ENCODE measurements at regions not wholly inside any gene's neighbourhood (a gene's known extent, or its start where the extent isn't known, plus 50 kb on each side); places are given as distances from the start of the nearest gene placed in this dataset.

DNA sequence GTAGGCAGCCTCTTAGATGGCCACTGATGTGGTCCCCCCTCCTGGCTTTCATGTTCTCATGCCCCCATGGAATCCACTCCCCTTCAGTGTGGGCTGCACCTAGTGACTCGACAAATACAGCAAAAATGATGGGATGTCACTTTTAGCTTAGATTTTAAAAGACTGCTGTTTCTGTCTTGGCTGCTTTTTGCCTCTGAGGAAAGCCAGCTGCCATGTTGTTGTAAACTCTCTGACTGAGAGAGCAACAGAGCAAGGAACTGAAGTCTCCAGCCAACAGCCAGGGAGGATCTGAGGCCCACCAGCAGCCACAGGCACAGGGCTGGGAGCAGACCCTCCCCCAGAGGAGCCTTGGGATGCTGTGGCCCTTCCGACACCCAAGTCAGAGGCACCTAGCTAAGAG is 60.6 kb upstream of the MARCHF10 start:
- TF ChIP-seq, protein P1, sequence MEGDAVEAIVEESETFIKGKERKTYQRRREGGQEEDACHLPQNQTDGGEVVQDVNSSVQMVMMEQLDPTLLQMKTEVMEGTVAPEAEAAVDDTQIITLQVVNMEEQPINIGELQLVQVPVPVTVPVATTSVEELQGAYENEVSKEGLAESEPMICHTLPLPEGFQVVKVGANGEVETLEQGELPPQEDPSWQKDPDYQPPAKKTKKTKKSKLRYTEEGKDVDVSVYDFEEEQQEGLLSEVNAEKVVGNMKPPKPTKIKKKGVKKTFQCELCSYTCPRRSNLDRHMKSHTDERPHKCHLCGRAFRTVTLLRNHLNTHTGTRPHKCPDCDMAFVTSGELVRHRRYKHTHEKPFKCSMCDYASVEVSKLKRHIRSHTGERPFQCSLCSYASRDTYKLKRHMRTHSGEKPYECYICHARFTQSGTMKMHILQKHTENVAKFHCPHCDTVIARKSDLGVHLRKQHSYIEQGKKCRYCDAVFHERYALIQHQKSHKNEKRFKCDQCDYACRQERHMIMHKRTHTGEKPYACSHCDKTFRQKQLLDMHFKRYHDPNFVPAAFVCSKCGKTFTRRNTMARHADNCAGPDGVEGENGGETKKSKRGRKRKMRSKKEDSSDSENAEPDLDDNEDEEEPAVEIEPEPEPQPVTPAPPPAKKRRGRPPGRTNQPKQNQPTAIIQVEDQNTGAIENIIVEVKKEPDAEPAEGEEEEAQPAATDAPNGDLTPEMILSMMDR (IDR thresholded peaks at IDR 0.05; ENCODE audit: low read depth, low read length, missing control alignments), result no peak
- in situ Hi-C loops (cut with HindIII; ENCODE audit: low sequenced_read_pairs), result no loop called here
- DNase-seq (ENCODE audit: low read depth), result no peak
- no peak overlapping the region for H3K4me3 ChIP-seq (ENCODE audit: low read depth, low read length)

DNA sequence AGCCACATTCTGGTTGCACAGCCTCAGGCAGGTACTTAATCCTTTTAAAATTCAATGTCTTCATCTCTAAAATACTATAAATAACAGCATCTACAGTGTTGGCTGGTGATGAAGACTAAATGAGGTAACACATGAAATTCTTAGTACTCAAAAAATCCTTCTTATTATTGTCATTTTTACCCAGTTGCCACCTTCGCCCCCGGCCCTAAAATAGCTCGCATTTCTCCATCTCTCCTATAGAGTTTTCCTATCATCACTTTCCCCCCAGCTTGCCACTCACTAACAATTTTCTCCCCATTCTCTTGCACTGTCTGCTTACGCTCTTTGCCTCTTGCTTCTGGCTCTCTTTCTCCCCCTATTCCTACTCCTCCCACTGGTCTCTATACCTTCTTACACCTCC is 59.9 kb upstream of the MARCHF10 start:
- H3K4me3 ChIP-seq (ENCODE audit: low read depth, low read length), result no peak overlapping the region
- no peak for DNase-seq (ENCODE audit: low read depth)
- TF ChIP-seq, protein P1 (IDR thresholded peaks at IDR 0.05; ENCODE audit: low read depth, low read length, missing control alignments), result no peak
- in situ Hi-C loops (cut with HindIII; ENCODE audit: low sequenced_read_pairs), result no loop called here

GRCh38 chr17:62867303-62867702 is 59.2 kb upstream of the MARCHF10 start:
- no peak overlapping the region for H3K4me3 ChIP-seq (ENCODE audit: low read depth, low read length)
- no peak for DNase-seq (ENCODE audit: low read depth)
- TF ChIP-seq, protein P1 (IDR thresholded peaks at IDR 0.05; ENCODE audit: low read depth, low read length, missing control alignments), result no peak
- in situ Hi-C loops (cut with HindIII; ENCODE audit: low sequenced_read_pairs), result no loop called here

- DNase-seq (ENCODE audit: low read depth), result no peak
- in situ Hi-C loops (cut with HindIII; ENCODE audit: low sequenced_read_pairs), result no loop called here
- TF ChIP-seq, protein P1 (IDR thresholded peaks at IDR 0.05; ENCODE audit: low read depth, low read length, missing control alignments), result no peak
- H3K4me3 ChIP-seq (ENCODE audit: low read depth, low read length), result no peak overlapping the region
These were observed 58.4 kb upstream of the MARCHF10 start for GRCh38 chr17:62866471-62866870.

DNA sequence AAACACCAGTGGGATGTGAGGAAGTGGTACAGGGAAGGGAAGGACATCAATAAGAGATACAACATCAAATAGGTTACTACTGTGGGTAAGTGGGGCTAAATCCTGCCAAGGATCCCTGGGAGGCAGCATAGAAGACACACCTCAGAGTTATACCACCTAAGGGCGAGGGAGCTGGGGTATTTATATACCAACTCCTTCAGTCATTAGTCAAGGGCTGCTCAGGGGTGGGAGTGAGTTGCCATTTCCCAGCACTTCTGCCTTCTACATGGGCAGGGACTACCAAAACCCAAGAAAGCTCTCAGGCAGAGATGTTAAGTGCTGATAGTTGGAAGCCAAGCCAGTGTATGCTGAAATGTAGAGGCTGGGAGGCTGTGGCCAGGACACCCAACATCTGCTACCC is 57.5 kb upstream of the MARCHF10 start:
- H3K4me3 ChIP-seq (ENCODE audit: low read depth, low read length), result no peak overlapping the region
- TF ChIP-seq, protein P1 (IDR thresholded peaks at IDR 0.05; ENCODE audit: low read depth, low read length, missing control alignments), result no peak
- DNase-seq (ENCODE audit: low read depth), result no peak
- in situ Hi-C loops (cut with HindIII; ENCODE audit: low sequenced_read_pairs), result no loop called here

- no peak overlapping the region for H3K4me3 ChIP-seq (ENCODE audit: low read depth, low read length)
- TF ChIP-seq, protein P1 (IDR thresholded peaks at IDR 0.05; ENCODE audit: low read depth, low read length, missing control alignments), result no peak
- no peak for DNase-seq (ENCODE audit: low read depth)
- in situ Hi-C loops (cut with HindIII; ENCODE audit: low sequenced_read_pairs), result no loop called here
These were observed 54.1 kb upstream of the MARCHF10 start for GRCh38 chr17:62862251-62862650.
